CD4-positive, alpha-beta T cell (primary cell): ENCODE measurements at regions not wholly inside any gene's neighbourhood (a gene's known extent, or its start where the extent isn't known, plus 50 kb on each side); places are given as distances from the start of the nearest gene placed in this dataset.

Source experiments
- ATAC-seq: fragments of 200-7000 bp; cut with Tn5 transposase; one replicate; pipeline ENCODE4 v1.10.0; 2022; ENCODE audit warnings: mild to moderate bottlenecking; ENCODE audit not compliant: poor library complexity
- CTCF ChIA-PET: fragments of 350-600 bp; sonication (Branson Sonifier 250); formaldehyde crosslinking; loops from one replicate; lab custom pipeline; 2021; ENCODE audit warnings: antibody characterized with exemption, inconsistent platforms; lab: Charles Lee
- POLR2A ChIA-PET: fragments of 350-600 bp; sonication (Branson Sonifier 250); formaldehyde crosslinking; loops from one replicate; lab custom pipeline; 2021; ENCODE audit warnings: antibody characterized with exemption, inconsistent platforms; lab: Charles Lee
- DNase-seq, 14 experiments: peaks; one replicate each; pipeline ENCODE4 v3.0.0-alpha.2; 2013 to 2020; ENCODE audit warnings: mixed read lengths in 2 of 14
- H3K27ac ChIP-seq, 2 donors: one replicate each; pipeline versions ENCODE4 v1.5.1 to v1.7.0; 2013; ENCODE audit warnings: low read length in 2 of 2, low read depth in 1 of 2, mild to moderate bottlenecking in 1 of 2
- H3K27me3 ChIP-seq, 2 experiments: 1 replicate in 1 of 2; 2 replicates in 1 of 2; pipeline versions ENCODE4 v1.6.1 to v1.7.0; 2013; ENCODE audit warnings: low read length in 2 of 2, control low read depth in 1 of 2, mild to moderate bottlenecking in 1 of 2, moderate library complexity in 1 of 2; ENCODE audit not compliant: insufficient read depth in 2 of 2, control insufficient read depth in 1 of 2
- H3K36me3 ChIP-seq: one replicate; pipeline ENCODE4 v1.6.1; 2013; ENCODE audit warnings: low read length, control low read depth; ENCODE audit not compliant: insufficient read depth
- H3K4me1 ChIP-seq: one replicate; pipeline ENCODE4 v1.6.1; 2013; ENCODE audit warnings: low read length, control low read depth; ENCODE audit not compliant: insufficient read depth
- H3K4me3 ChIP-seq: one replicate; pipeline ENCODE4 v1.5.1; 2013; ENCODE audit warnings: mild to moderate bottlenecking, low read length, moderate library complexity
- H3K9me3 ChIP-seq, 2 experiments: 1 replicate in 1 of 2; 2 replicates in 1 of 2; pipeline versions ENCODE4 v1.6.1 to v1.7.0; 2013; ENCODE audit warnings: low read length in 2 of 2, mild to moderate bottlenecking in 2 of 2, control low read depth in 1 of 2, moderate library complexity in 1 of 2; ENCODE audit not compliant: control insufficient read depth in 1 of 2, insufficient read depth in 1 of 2
- H3K27ac Mint-ChIP-seq: one replicate; pipeline ENCODE4 v1.8.0; 2020; ENCODE audit warnings: mixed read lengths
- H3K27me3 Mint-ChIP-seq: one replicate; pipeline ENCODE4 v1.8.0; 2021; ENCODE audit warnings: mixed read lengths
- H3K36me3 Mint-ChIP-seq: one replicate; pipeline ENCODE4 v1.8.0; 2021; ENCODE audit warnings: low read depth, mixed read lengths
- H3K4me1 Mint-ChIP-seq: one replicate; pipeline ENCODE4 v1.8.0; 2021; ENCODE audit warnings: low read depth, mixed read lengths
- H3K4me3 Mint-ChIP-seq: one replicate; pipeline ENCODE4 v1.8.0; 2020; ENCODE audit warnings: mild to moderate bottlenecking, mixed read lengths
- H3K9me3 Mint-ChIP-seq: one replicate; pipeline ENCODE4 v1.8.0; 2020; ENCODE audit warnings: mixed read lengths
- intact Hi-C, 2 experiments: fragments of 100-400 bp; cut with DNase I in 1 of 2; cut with micrococcal nuclease in 1 of 2; formaldehyde crosslinking; loops; one replicate each; pipeline versions ENCODE4 v1.15.1 to v1.9.0; 2023 to 2025; cut with DNase I, micrococcal nuclease
- TF ChIP-seq, protein P1 (sequence below): fragments of 200-600 bp; IDR thresholded peaks from one replicate; pipeline ENCODE4 v1.8.0; 2022; ENCODE audit warnings: antibody characterized with exemption, mild to moderate bottlenecking

DNA sequence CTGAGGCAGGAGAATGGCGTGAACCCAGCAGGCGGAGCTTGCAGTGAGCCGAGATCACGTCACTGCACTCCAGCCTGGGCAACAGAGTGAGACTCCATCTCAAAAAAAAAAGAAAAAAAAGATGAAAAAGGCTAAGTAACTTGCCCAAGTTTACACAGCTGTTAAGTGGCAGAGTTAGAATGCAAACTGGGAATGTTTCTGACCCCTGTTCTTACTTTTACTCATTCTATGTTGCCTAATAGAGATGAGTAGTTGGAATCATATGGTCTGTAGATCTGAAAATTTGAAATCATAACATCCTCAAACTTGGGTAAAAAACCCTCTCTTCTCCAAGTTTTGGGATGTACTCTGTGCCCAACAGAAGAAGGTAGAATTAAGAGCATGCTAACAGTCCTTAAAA is 235.8 kb upstream of the RFC3 start:
- no peaks in the 10 kb centered on the region for H3K9me3 ChIP-seq
- POLR2A ChIA-PET, result no interaction called here
- no peaks in the 10 kb centered on the region for H3K27me3 ChIP-seq
- H3K4me3 ChIP-seq, result no peak overlapping the region
- no peaks in the 10 kb centered on the region for H3K4me1 ChIP-seq
- intact Hi-C loops, result no loop called here
- no peaks in the 10 kb centered on the region for H3K36me3 ChIP-seq
- no peaks in the 10 kb centered on the region for H3K9me3 Mint-ChIP-seq
- CTCF ChIA-PET, result no interaction called here
- no peak for DNase-seq
- no peak overlapping the region for H3K27ac ChIP-seq
- H3K27me3 Mint-ChIP-seq, result peaks cover 6% of the 10 kb centered on the region
- no peak overlapping the region for H3K27ac Mint-ChIP-seq
- H3K4me1 Mint-ChIP-seq, result no peaks in the 10 kb centered on the region
- ATAC-seq, result no peak
- no peak overlapping the region for H3K4me3 Mint-ChIP-seq
- TF ChIP-seq, protein P1, sequence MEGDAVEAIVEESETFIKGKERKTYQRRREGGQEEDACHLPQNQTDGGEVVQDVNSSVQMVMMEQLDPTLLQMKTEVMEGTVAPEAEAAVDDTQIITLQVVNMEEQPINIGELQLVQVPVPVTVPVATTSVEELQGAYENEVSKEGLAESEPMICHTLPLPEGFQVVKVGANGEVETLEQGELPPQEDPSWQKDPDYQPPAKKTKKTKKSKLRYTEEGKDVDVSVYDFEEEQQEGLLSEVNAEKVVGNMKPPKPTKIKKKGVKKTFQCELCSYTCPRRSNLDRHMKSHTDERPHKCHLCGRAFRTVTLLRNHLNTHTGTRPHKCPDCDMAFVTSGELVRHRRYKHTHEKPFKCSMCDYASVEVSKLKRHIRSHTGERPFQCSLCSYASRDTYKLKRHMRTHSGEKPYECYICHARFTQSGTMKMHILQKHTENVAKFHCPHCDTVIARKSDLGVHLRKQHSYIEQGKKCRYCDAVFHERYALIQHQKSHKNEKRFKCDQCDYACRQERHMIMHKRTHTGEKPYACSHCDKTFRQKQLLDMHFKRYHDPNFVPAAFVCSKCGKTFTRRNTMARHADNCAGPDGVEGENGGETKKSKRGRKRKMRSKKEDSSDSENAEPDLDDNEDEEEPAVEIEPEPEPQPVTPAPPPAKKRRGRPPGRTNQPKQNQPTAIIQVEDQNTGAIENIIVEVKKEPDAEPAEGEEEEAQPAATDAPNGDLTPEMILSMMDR, result no peak
- H3K36me3 Mint-ChIP-seq, result no peaks in the 10 kb centered on the region

DNA sequence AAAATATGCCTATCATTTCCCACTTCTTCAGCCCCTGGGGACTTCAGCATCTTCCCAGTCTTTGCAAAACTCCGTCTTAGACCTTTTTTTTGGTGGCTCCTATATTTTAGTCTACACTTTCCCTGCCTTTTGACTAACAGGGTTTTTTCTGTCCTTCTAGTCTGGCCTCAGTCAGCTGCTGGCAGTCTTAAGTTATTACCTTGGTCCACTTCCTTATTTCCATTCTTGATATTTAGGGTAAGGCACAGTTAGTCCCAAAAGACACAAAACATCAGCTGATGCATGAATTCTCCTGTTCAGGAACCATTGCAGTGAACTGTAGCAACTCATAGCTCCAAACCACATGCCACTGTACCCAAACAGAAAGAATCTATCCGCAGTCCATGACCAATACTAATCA is 234.6 kb upstream of the RFC3 start:
- no peaks in the 10 kb centered on the region for H3K27me3 ChIP-seq
- CTCF ChIA-PET, result interaction anchor here (1.1 kb wide), 1 partner anchor 14 kb away, joined by 3 read pairs; no protein-coding TSS in a partner anchor
- H3K27ac Mint-ChIP-seq, result no peak overlapping the region

DNA sequence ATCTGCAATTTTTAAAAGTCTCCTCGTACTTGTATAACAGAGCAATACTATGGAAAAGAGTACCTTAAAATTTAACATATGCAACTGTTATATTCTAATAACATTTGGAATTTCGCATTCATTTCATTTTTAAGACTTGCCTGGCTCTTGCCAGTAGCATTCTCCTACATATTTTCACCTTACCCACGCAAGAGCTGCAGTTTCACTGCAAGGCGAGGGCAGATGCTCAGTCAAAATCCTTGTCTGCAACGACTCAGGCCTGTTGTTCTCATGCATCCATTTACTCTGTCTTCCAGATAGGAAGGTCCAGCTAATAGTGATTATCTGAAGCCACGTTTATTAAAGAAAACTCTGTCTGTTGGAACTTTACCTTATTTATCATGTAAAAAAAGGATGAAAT is 227.0 kb upstream of the RFC3 start:
- intact Hi-C loops, result no loop called here
- H3K4me1 ChIP-seq, result no peaks in the 10 kb centered on the region
- no peak overlapping the region for H3K4me3 ChIP-seq
- POLR2A ChIA-PET, result no interaction called here
- H3K9me3 ChIP-seq, result no peaks in the 10 kb centered on the region
- H3K36me3 ChIP-seq, result no peaks in the 10 kb centered on the region
- Mint-ChIP-seq H3K4me1 (no peaks in the 10 kb centered on the region), H3K27ac (no peak overlapping the region), H3K27me3 (no peaks in the 10 kb centered on the region), H3K4me3 (no peak overlapping the region), H3K9me3 (no peaks in the 10 kb centered on the region), H3K36me3 (no peaks in the 10 kb centered on the region)
- ATAC-seq (no peak), DNase-seq (no peak)
- TF ChIP-seq, protein P1, result no peak
- no peak overlapping the region for H3K27ac ChIP-seq
- no peaks in the 10 kb centered on the region for H3K27me3 ChIP-seq
- CTCF ChIA-PET, result no interaction called here

More for the DNA sequence above, 234.6 kb upstream of the RFC3 start:
- no peaks in the 10 kb centered on the region for H3K4me1 Mint-ChIP-seq
- DNase-seq (no peak), ATAC-seq (no peak)
- intact Hi-C loops, result no loop called here
- H3K9me3 Mint-ChIP-seq, result no peaks in the 10 kb centered on the region
- POLR2A ChIA-PET, result no interaction called here
- no peak overlapping the region for H3K4me3 Mint-ChIP-seq
- no peaks in the 10 kb centered on the region for H3K36me3 ChIP-seq
- no peaks in the 10 kb centered on the region for H3K4me1 ChIP-seq
- no peak overlapping the region for H3K27ac ChIP-seq
- TF ChIP-seq, protein P1, result no peak
- H3K27me3 Mint-ChIP-seq, result peaks cover 3% of the 10 kb centered on the region
- no peaks in the 10 kb centered on the region for H3K36me3 Mint-ChIP-seq
- no peaks in the 10 kb centered on the region for H3K9me3 ChIP-seq
- no peak overlapping the region for H3K4me3 ChIP-seq
